HEK293 (cell line): ENCODE measurements at regions not wholly inside any gene's neighbourhood (a gene's known extent, or its start where the extent isn't known, plus 50 kb on each side); places are given as distances from the start of the nearest gene placed in this dataset.

Source experiments
- ZBTB7A ChIP-seq: fragments of 450-650 bp; formaldehyde crosslinking; IDR thresholded peaks from 2 replicates; pipeline ENCODE4 v1.5.1; 2016; ENCODE audit warnings: low read depth, missing biosample characterization, missing genetic modification characterization
- ZEB2 ChIP-seq: fragments of 450-650 bp; formaldehyde crosslinking; IDR thresholded peaks from 2 replicates; pipeline ENCODE4 v1.5.1; 2016; ENCODE audit warnings: missing biosample characterization, missing genetic modification characterization
- ZNF266 ChIP-seq: fragments of 450-650 bp; formaldehyde crosslinking; IDR thresholded peaks from 2 replicates; pipeline ENCODE4 v1.5.1; 2016; ENCODE audit warnings: missing biosample characterization, missing genetic modification characterization, low read depth
- ZNF747 ChIP-seq: fragments of 450-650 bp; formaldehyde crosslinking; IDR thresholded peaks from 2 replicates; pipeline ENCODE4 v1.5.1; 2016; ENCODE audit warnings: missing biosample characterization, missing genetic modification characterization
- ZSCAN30 ChIP-seq: fragments of 450-650 bp; IDR thresholded peaks from 2 replicates; pipeline ENCODE4 v1.5.1; 2018; ENCODE audit warnings: missing biosample characterization, mild to moderate bottlenecking, missing genetic modification characterization, moderate library complexity

DNA sequence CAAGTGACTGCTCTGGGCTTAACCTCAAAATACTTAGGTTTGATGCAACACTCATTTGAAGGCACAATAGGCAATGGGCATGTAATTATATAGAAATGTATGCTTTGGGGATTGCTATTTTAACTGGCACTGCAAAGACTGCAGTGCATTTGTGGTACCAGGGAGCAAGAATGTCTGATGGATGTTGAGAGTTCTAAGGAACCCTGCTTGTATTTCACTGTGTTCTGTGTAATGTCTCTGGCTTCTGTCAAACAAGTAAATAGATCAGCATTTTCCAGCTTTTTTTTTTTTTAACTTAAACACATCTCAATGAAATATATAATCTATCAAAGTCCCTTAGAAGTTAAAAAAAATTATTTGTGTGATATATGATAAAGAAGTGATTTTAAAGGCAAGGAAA lies 94.8 kb upstream of the ATP2B1 start:
- TF ChIP-seq ZNF747 (tag by site-specific recombination) = no peak
- no peak for TF ChIP-seq ZEB2 (tag by site-specific recombination)
- no peak for TF ChIP-seq ZNF266 (tag by site-specific recombination)
- no peak for TF ChIP-seq ZSCAN30
- no peak for TF ChIP-seq ZBTB7A (tag by site-specific recombination)
